ENCODE measurements at regions not wholly inside any gene's neighbourhood (a gene's known extent, or its start where the extent isn't known, plus 50 kb on each side); places are given as distances from the start of the nearest gene placed in this dataset.

DNA sequence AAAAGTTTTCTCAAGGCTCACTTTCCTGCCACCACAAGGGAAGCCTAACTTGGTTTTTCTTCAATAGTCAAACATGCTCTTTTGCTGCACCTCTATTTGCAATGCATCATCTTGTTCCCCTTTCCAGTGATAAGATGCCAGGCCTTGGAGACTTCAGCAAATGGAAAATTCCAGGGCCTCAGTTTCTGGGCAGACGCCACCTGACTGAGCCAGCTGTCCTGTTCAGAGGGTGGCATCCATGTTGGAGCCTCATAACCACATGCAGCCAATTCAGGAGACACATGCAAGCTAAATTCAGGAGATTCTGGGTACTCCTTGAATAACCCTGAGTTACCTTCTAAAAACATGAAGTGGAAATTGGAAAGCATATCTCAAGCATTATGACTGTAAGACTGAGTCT lies 51.8 kb upstream of the ADRA1D start:
- TF ChIP-seq, protein P1, sequence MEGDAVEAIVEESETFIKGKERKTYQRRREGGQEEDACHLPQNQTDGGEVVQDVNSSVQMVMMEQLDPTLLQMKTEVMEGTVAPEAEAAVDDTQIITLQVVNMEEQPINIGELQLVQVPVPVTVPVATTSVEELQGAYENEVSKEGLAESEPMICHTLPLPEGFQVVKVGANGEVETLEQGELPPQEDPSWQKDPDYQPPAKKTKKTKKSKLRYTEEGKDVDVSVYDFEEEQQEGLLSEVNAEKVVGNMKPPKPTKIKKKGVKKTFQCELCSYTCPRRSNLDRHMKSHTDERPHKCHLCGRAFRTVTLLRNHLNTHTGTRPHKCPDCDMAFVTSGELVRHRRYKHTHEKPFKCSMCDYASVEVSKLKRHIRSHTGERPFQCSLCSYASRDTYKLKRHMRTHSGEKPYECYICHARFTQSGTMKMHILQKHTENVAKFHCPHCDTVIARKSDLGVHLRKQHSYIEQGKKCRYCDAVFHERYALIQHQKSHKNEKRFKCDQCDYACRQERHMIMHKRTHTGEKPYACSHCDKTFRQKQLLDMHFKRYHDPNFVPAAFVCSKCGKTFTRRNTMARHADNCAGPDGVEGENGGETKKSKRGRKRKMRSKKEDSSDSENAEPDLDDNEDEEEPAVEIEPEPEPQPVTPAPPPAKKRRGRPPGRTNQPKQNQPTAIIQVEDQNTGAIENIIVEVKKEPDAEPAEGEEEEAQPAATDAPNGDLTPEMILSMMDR (conservative IDR thresholded peaks at IDR 0.05 in 1 of 2, IDR thresholded peaks at IDR 0.05 in 1 of 2; ENCODE audit: low read depth in 1 of 2, low read length in 2 of 2) = no peak
- no peak for TF ChIP-seq EZH2 (IDR thresholded peaks at IDR 0.05; ENCODE audit: low read length, missing control alignments)
- H3K4me2 ChIP-seq (ENCODE audit: extremely low read depth, insufficient read depth, low read length) = no peak overlapping the region
- H3K9me3 ChIP-seq (ENCODE audit: control insufficient read depth, insufficient read depth, low read depth, low read length) = no peaks in the 10 kb centered on the region
- no peak for DNase-seq (ENCODE audit: low read depth in 2 of 2)
- no peaks in the 10 kb centered on the region for H3K36me3 ChIP-seq (ENCODE audit: control insufficient read depth, insufficient read depth, low read length)
- no peak overlapping the region for H2AFZ ChIP-seq (ENCODE audit: low read length)
- no peak overlapping the region for H3K4me3 ChIP-seq (replicated peaks in 1 of 4; ENCODE audit: control extremely low read depth in 1 of 4, insufficient read depth in 1 of 4, low read depth in 3 of 4, low read length in 4 of 4)
- H3K27me3 ChIP-seq (ENCODE audit: control insufficient read depth, insufficient read depth, low read length) = peaks cover 3% of the 10 kb centered on the region
- no peak overlapping the region for H3K27ac ChIP-seq (ENCODE audit: insufficient read depth, low read length)
- peaks cover 10% of the 10 kb centered on the region for H3K4me1 ChIP-seq (ENCODE audit: control insufficient read depth, extremely low read depth, insufficient read depth, low read length)
- no peaks in the 10 kb centered on the region for H3K79me2 ChIP-seq (ENCODE audit: control insufficient read depth, insufficient read depth, low read length)
- H3K9ac ChIP-seq (ENCODE audit: insufficient read depth, low read length) = no peak overlapping the region
- H4K20me1 ChIP-seq (ENCODE audit: control insufficient read depth, extremely low read depth, insufficient read depth, low read length) = no peaks in the 10 kb centered on the region

DNA sequence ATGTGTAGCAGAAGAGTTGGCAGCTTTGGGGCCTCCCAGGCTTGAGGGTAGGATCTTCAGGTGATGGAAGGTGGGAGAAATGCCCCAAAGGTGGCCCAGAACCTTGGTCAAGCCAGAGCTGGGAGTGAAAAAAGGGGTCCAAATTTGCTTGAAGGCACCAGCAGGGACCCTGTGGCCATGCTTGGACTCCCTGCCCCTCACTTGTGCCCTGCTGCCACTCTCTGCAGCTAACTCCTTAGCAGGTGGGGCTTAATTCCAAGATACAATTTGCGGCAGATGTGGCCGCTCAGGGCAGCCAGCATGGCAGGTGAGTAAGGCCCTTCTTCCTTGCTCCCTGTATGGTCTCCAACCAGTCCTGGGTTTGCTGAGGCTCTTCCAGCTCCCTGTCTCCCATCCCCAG lies 51.3 kb upstream of the ADRA1D start:
- H3K9me3 ChIP-seq (ENCODE audit: control insufficient read depth, insufficient read depth, low read depth, low read length) = no peaks in the 10 kb centered on the region
- no peak overlapping the region for H2AFZ ChIP-seq (ENCODE audit: low read length)
- no peak for DNase-seq (ENCODE audit: low read depth in 2 of 2)
- peaks cover 3% of the 10 kb centered on the region for H3K27me3 ChIP-seq (ENCODE audit: control insufficient read depth, insufficient read depth, low read length)
- H3K36me3 ChIP-seq (ENCODE audit: control insufficient read depth, insufficient read depth, low read length) = no peaks in the 10 kb centered on the region
- H3K79me2 ChIP-seq (ENCODE audit: control insufficient read depth, insufficient read depth, low read length) = no peaks in the 10 kb centered on the region
- H3K4me1 ChIP-seq (ENCODE audit: control insufficient read depth, extremely low read depth, insufficient read depth, low read length) = peaks cover 10% of the 10 kb centered on the region
- H3K27ac ChIP-seq (ENCODE audit: insufficient read depth, low read length) = no peak overlapping the region
- H4K20me1 ChIP-seq (ENCODE audit: control insufficient read depth, extremely low read depth, insufficient read depth, low read length) = no peaks in the 10 kb centered on the region
- no peak for TF ChIP-seq EZH2 (IDR thresholded peaks at IDR 0.05; ENCODE audit: low read length, missing control alignments)
- TF ChIP-seq, protein P1 (conservative IDR thresholded peaks at IDR 0.05 in 1 of 2, IDR thresholded peaks at IDR 0.05 in 1 of 2; ENCODE audit: low read depth in 1 of 2, low read length in 2 of 2) = no peak
- no peak overlapping the region for H3K4me3 ChIP-seq (replicated peaks in 1 of 4; ENCODE audit: control extremely low read depth in 1 of 4, insufficient read depth in 1 of 4, low read depth in 3 of 4, low read length in 4 of 4)
- H3K4me2 ChIP-seq (ENCODE audit: extremely low read depth, insufficient read depth, low read length) = no peak overlapping the region
- no peak overlapping the region for H3K9ac ChIP-seq (ENCODE audit: insufficient read depth, low read length)

DNA sequence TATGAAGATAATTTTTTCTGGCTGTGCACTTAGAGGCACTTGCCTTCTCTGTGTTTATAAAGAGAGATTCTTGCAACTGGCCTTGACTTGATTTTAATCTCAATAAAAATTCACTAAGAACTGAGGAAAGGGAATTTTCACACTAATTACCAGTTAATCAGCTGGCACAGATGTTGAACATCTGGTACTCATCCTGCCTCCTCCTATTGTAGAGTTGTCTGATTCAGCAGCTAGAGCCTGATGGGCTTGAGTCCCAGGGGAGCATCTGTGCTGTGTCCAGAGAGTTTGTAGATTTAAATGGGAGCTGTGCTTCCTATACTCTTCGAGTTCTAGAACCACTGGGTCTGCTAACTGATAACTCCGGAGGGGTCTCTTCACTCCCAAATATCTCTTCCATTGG lies 50.7 kb upstream of the ADRA1D start:
- no peaks in the 10 kb centered on the region for H3K79me2 ChIP-seq (ENCODE audit: control insufficient read depth, insufficient read depth, low read length)
- peak in 1 of 2 donors; percentile 36 for DNase-seq (ENCODE audit: low read depth in 2 of 2)

More for the DNA sequence above, 50.7 kb upstream of the ADRA1D start:
- Histone ChIP-seq H4K20me1 (ENCODE audit: control insufficient read depth, extremely low read depth, insufficient read depth, low read length) (no peaks in the 10 kb centered on the region), H3K9me3 (ENCODE audit: control insufficient read depth, insufficient read depth, low read depth, low read length) (no peaks in the 10 kb centered on the region), H3K4me2 (ENCODE audit: extremely low read depth, insufficient read depth, low read length) (no peak overlapping the region), H3K9ac (ENCODE audit: insufficient read depth, low read length) (no peak overlapping the region), H3K27ac (ENCODE audit: insufficient read depth, low read length) (no peak overlapping the region), H3K4me3 (replicated peaks in 1 of 4; ENCODE audit: control extremely low read depth in 1 of 4, insufficient read depth in 1 of 4, low read depth in 3 of 4, low read length in 4 of 4) (no peak overlapping the region), H2AFZ (ENCODE audit: low read length) (no peak overlapping the region), H3K27me3 (ENCODE audit: control insufficient read depth, insufficient read depth, low read length) (peaks cover 3% of the 10 kb centered on the region), H3K36me3 (ENCODE audit: control insufficient read depth, insufficient read depth, low read length) (no peaks in the 10 kb centered on the region), H3K4me1 (ENCODE audit: control insufficient read depth, extremely low read depth, insufficient read depth, low read length) (peaks cover 10% of the 10 kb centered on the region)
- TF ChIP-seq, protein P1 (conservative IDR thresholded peaks at IDR 0.05 in 1 of 2, IDR thresholded peaks at IDR 0.05 in 1 of 2; ENCODE audit: low read depth in 1 of 2, low read length in 2 of 2) = no peak
- TF ChIP-seq EZH2 (IDR thresholded peaks at IDR 0.05; ENCODE audit: low read length, missing control alignments) = no peak

All from fibroblast of lung (primary cell).